Stomach smooth muscle (tissue), 2 donors: ENCODE measurements at regions not wholly inside any gene's neighbourhood (a gene's known extent, or its start where the extent isn't known, plus 50 kb on each side); places are given as distances from the start of the nearest gene placed in this dataset.
A peak's percentile ranks its signal among the peaks of the same experiment; 100 is the strongest.

Source experiments
- H3K27ac ChIP-seq: one replicate; pipeline ENCODE4 v1.7.0; 2013; ENCODE audit warnings: mild to moderate bottlenecking, low read length, inconsistent platforms
- H3K27me3 ChIP-seq, 2 donors: one replicate each; pipeline ENCODE4 v1.7.0; 2013; ENCODE audit warnings: low read length in 2 of 2; ENCODE audit not compliant: insufficient read depth in 2 of 2, control insufficient read depth in 1 of 2
- H3K36me3 ChIP-seq, 2 donors: one replicate each; pipeline ENCODE4 v1.7.0; 2013; ENCODE audit warnings: low read length in 2 of 2; ENCODE audit not compliant: control insufficient read depth in 2 of 2, insufficient read depth in 2 of 2
- H3K4me1 ChIP-seq: one replicate; pipeline ENCODE4 v1.7.0; 2013; ENCODE audit warnings: low read length; ENCODE audit not compliant: control insufficient read depth, insufficient read depth
- H3K4me3 ChIP-seq, 2 donors: one replicate each; pipeline ENCODE4 v1.7.0; 2013; ENCODE audit warnings: low read length in 2 of 2
- H3K9ac ChIP-seq, 2 donors: one replicate each; pipeline ENCODE4 v1.7.0; 2013; ENCODE audit warnings: low read length in 2 of 2, mild to moderate bottlenecking in 1 of 2
- H3K9me3 ChIP-seq, 2 donors: one replicate each; pipeline ENCODE4 v1.7.0; 2013; ENCODE audit warnings: low read length in 2 of 2; ENCODE audit not compliant: control insufficient read depth in 2 of 2
- donor health status: healthy.
- donor health status: Pancreatic carcinoma.

GRCh38 chr14:89578156-89578555 lies 161.1 kb upstream of the FOXN3 start:
- no peak overlapping the region for H3K27ac ChIP-seq
- H3K4me3 ChIP-seq, result no peak overlapping the region
- H3K4me1 ChIP-seq, result peaks cover 27% of the 10 kb centered on the region
- H3K9me3 ChIP-seq, result no peaks in the 10 kb centered on the region
- H3K9ac ChIP-seq, result no peak overlapping the region
- H3K27me3 ChIP-seq, result no peaks in the 10 kb centered on the region
- peaks cover 0 to 4% of the 10 kb centered on the region in 2 donors for H3K36me3 ChIP-seq

- Histone ChIP-seq H3K27me3 (no peaks in the 10 kb centered on the region), H3K4me3 (peak overlapping the region; percentile 31 to 54), H3K9ac (peak overlapping the region in 1 of 2 donors; percentile 6), H3K27ac (peak overlapping the region; percentile 19), H3K9me3 (no peaks in the 10 kb centered on the region), H3K4me1 (peaks cover 27% of the 10 kb centered on the region), H3K36me3 (peaks cover 0 to 4% of the 10 kb centered on the region in 2 donors)
Observed at GRCh38 chr14:89576960-89577359, 159.9 kb upstream of the FOXN3 start.

- Histone ChIP-seq H3K4me1 (peaks cover 27% of the 10 kb centered on the region), H3K9ac (peak overlapping the region in 1 of 2 donors; percentile 42), H3K4me3 (peak overlapping the region; percentile 54 to 64), H3K27ac (peak overlapping the region; percentile 41), H3K36me3 (peaks cover 0 to 4% of the 10 kb centered on the region in 2 donors), H3K27me3 (no peaks in the 10 kb centered on the region), H3K9me3 (no peaks in the 10 kb centered on the region)
Observed at GRCh38 chr14:89576145-89576927, 159.3 kb upstream of the FOXN3 start.

- Histone ChIP-seq H3K9ac (peak overlapping the region in 1 of 2 donors; percentile 42), H3K4me3 (peak overlapping the region; percentile 10 to 64), H3K27me3 (no peaks in the 10 kb centered on the region), H3K9me3 (no peaks in the 10 kb centered on the region), H3K4me1 (peaks cover 27% of the 10 kb centered on the region), H3K36me3 (peaks cover 0 to 4% of the 10 kb centered on the region in 2 donors), H3K27ac (peak overlapping the region; percentile 41)
Observed at GRCh38 chr14:89575386-89576061, 158.5 kb upstream of the FOXN3 start.

- H3K9ac ChIP-seq, result no peak overlapping the region
- peaks cover 27% of the 10 kb centered on the region for H3K4me1 ChIP-seq
- no peaks in the 10 kb centered on the region for H3K36me3 ChIP-seq
- H3K27ac ChIP-seq, result no peak overlapping the region
- no peaks in the 10 kb centered on the region for H3K27me3 ChIP-seq
- no peaks in the 10 kb centered on the region for H3K9me3 ChIP-seq
- no peak overlapping the region for H3K4me3 ChIP-seq
Observed at GRCh38 chr14:89574420-89574819, 157.4 kb upstream of the FOXN3 start.

GRCh38 chr14:89573399-89573657 lies 156.3 kb upstream of the FOXN3 start:
- Histone ChIP-seq H3K27ac (no peak overlapping the region), H3K27me3 (no peaks in the 10 kb centered on the region), H3K4me3 (no peak overlapping the region), H3K4me1 (peaks cover 24% of the 10 kb centered on the region), H3K9ac (no peak overlapping the region), H3K36me3 (no peaks in the 10 kb centered on the region), H3K9me3 (no peaks in the 10 kb centered on the region)

- no peaks in the 10 kb centered on the region for H3K27me3 ChIP-seq
- H3K27ac ChIP-seq, result no peak overlapping the region
- no peak overlapping the region for H3K9ac ChIP-seq
- no peak overlapping the region for H3K4me3 ChIP-seq
- no peaks in the 10 kb centered on the region for H3K9me3 ChIP-seq
- no peaks in the 10 kb centered on the region for H3K36me3 ChIP-seq
- peaks cover 21% of the 10 kb centered on the region for H3K4me1 ChIP-seq
Observed at GRCh38 chr14:89572596-89573398, 155.8 kb upstream of the FOXN3 start.

- Histone ChIP-seq H3K9me3 (no peaks in the 10 kb centered on the region), H3K4me1 (peaks cover 16% of the 10 kb centered on the region)
Observed at GRCh38 chr14:89571491-89571890, 154.5 kb upstream of the FOXN3 start.

GRCh38 chr14:89566644-89567415 lies 149.8 kb upstream of the FOXN3 start:
- Histone ChIP-seq H3K9ac (no peak overlapping the region), H3K36me3 (no peaks in the 10 kb centered on the region), H3K27ac (no peak overlapping the region), H3K27me3 (no peaks in the 10 kb centered on the region), H3K4me3 (no peak overlapping the region), H3K9me3 (no peaks in the 10 kb centered on the region), H3K4me1 (peaks cover 6% of the 10 kb centered on the region)

More at GRCh38 chr14:89571491-89571890, 154.5 kb upstream of the FOXN3 start:
- Histone ChIP-seq H3K36me3 (no peaks in the 10 kb centered on the region), H3K9ac (no peak overlapping the region), H3K27ac (no peak overlapping the region), H3K4me3 (no peak overlapping the region), H3K27me3 (no peaks in the 10 kb centered on the region)

GRCh38 chr14:89566180-89566579 lies 149.1 kb upstream of the FOXN3 start:
- no peaks in the 10 kb centered on the region for H3K36me3 ChIP-seq
- peaks cover 6% of the 10 kb centered on the region for H3K4me1 ChIP-seq
- H3K4me3 ChIP-seq, result no peak overlapping the region
- H3K9ac ChIP-seq, result no peak overlapping the region
- no peak overlapping the region for H3K27ac ChIP-seq
- H3K27me3 ChIP-seq, result no peaks in the 10 kb centered on the region
- no peaks in the 10 kb centered on the region for H3K9me3 ChIP-seq
